IMR-90 (cell line): ENCODE measurements at regions not wholly inside any gene's neighbourhood (a gene's known extent, or its start where the extent isn't known, plus 50 kb on each side); places are given as distances from the start of the nearest gene placed in this dataset.

Experiments
- ATAC-seq: fragments of 200-7000 bp; cut with Tn5 transposase; 2 replicates; pipeline ENCODE4 v1.9.1; 2020; ENCODE audit warnings: low read depth, mild to moderate bottlenecking, moderate library complexity
- BruUV-seq: library from RNA; stranded (reverse); fragments of 400-500 nt; replicated peaks from 2 replicates; lab custom pipeline; 2021; lab: Mats Ljungman, UMichigan
- CTCF ChIA-PET: fragments of 300-600 bp; formaldehyde crosslinking; extraction: SDS; loops from one replicate; lab custom pipeline; 2021; ENCODE audit warnings: antibody characterized with exemption; lab: Yijun Ruan, JAX
- POLR2A ChIA-PET: fragments of 300-600 bp; sonication (Branson Sonifier 250); formaldehyde crosslinking; loops from one replicate; lab custom pipeline; 2022; ENCODE audit warnings: antibody characterized with exemption; ENCODE audit not compliant: unreplicated experiment; lab: Charles Lee
- DNase-seq: peaks from one replicate; pipeline ENCODE4 v3.0.0; 2013
- H2AFZ ChIP-seq: replicated peaks from 2 replicates; pipeline ENCODE3; 2013; ENCODE audit warnings: low read length, mild to moderate bottlenecking; ENCODE audit not compliant: poor library complexity
- H2AK5ac ChIP-seq: 2 replicates; pipeline ENCODE4 v1.6.1; 2013; ENCODE audit warnings: low read depth, low read length, inconsistent platforms
- H2AK9ac ChIP-seq: replicated peaks from 2 replicates; pipeline ENCODE3; 2013; ENCODE audit warnings: mild to moderate bottlenecking, low read depth, low read length, moderate library complexity; ENCODE audit not compliant: poor library complexity
- H2BK120ac ChIP-seq: 2 replicates; pipeline ENCODE4 v1.6.1; 2013; ENCODE audit warnings: low read depth, low read length, inconsistent platforms
- H2BK15ac ChIP-seq: 3 replicates; pipeline ENCODE4 v1.6.1; 2013; ENCODE audit warnings: low read depth, low read length, inconsistent platforms
- H2BK20ac ChIP-seq: 2 replicates; pipeline ENCODE4 v1.6.1; 2013; ENCODE audit warnings: low read depth, mild to moderate bottlenecking, inconsistent platforms, low read length, moderate library complexity
- H2BK5ac ChIP-seq: 2 replicates; pipeline ENCODE4 v1.6.1; 2013; ENCODE audit warnings: mild to moderate bottlenecking, low read depth, low read length, inconsistent platforms; ENCODE audit not compliant: poor library complexity, severe bottlenecking
- H3K14ac ChIP-seq: replicated peaks from 2 replicates; pipeline ENCODE4 v1.6.1; 2013; ENCODE audit warnings: low read depth, low read length, inconsistent platforms
- H3K18ac ChIP-seq: 2 replicates; pipeline ENCODE4 v1.6.1; 2013; ENCODE audit warnings: low read depth, low read length, control low read depth
- H3K23ac ChIP-seq: 2 replicates; pipeline ENCODE4 v1.6.1; 2013; ENCODE audit warnings: low read depth, low read length, inconsistent platforms
- H3K27ac ChIP-seq: 2 replicates; pipeline ENCODE4 v1.5.1; 2013; ENCODE audit warnings: mild to moderate bottlenecking, control low read depth, low read length; ENCODE audit not compliant: insufficient read depth
- H3K27me3 ChIP-seq: 2 replicates; pipeline ENCODE4 v1.6.1; 2013; ENCODE audit warnings: low read length; ENCODE audit not compliant: control insufficient read depth, insufficient read depth
- H3K36me3 ChIP-seq: 2 replicates; pipeline ENCODE4 v1.6.1; 2013; ENCODE audit warnings: low read length, mixed read lengths; ENCODE audit not compliant: control insufficient read depth, insufficient read depth
- H3K4ac ChIP-seq: 2 replicates; pipeline ENCODE4 v1.6.1; 2013; ENCODE audit warnings: low read depth, low read length, inconsistent platforms
- H3K4me1 ChIP-seq: 2 replicates; pipeline ENCODE4 v1.6.1; 2013; ENCODE audit warnings: low read length, mixed read lengths; ENCODE audit not compliant: control insufficient read depth, insufficient read depth
- H3K4me2 ChIP-seq: 2 replicates; pipeline ENCODE4 v1.6.1; 2013; ENCODE audit warnings: low read depth, mild to moderate bottlenecking, control low read depth, low read length, moderate library complexity
- H3K4me3 ChIP-seq: 2 replicates; pipeline ENCODE4 v1.5.1; 2013; ENCODE audit warnings: low read depth, mild to moderate bottlenecking, control low read depth, low read length, moderate library complexity; ENCODE audit not compliant: insufficient read depth
- H3K56ac ChIP-seq: 2 replicates; pipeline ENCODE4 v1.6.1; 2013; ENCODE audit warnings: low read length, inconsistent platforms; ENCODE audit not compliant: insufficient read depth; ENCODE audit errors: extremely low read depth
- H3K79me1 ChIP-seq, 2 experiments: 2 replicates each; pipeline ENCODE4 v1.6.1; 2013; ENCODE audit warnings: low read length in 2 of 2, inconsistent platforms in 1 of 2, low read depth in 1 of 2
- H3K9ac ChIP-seq: 2 replicates; pipeline ENCODE4 v1.6.1; 2013; ENCODE audit warnings: low read depth, low read length, control low read depth
- H3K9me1 ChIP-seq: 2 replicates; pipeline ENCODE4 v1.6.1; 2013; ENCODE audit warnings: low read length, inconsistent platforms; ENCODE audit not compliant: insufficient read depth
- H3K9me3 ChIP-seq: 2 replicates; pipeline ENCODE4 v1.6.1; 2013; ENCODE audit warnings: low read length; ENCODE audit not compliant: control insufficient read depth, insufficient read depth
- H4K20me1 ChIP-seq: 2 replicates; pipeline ENCODE4 v1.6.1; 2013; ENCODE audit warnings: low read length, inconsistent platforms; ENCODE audit not compliant: insufficient read depth
- H4K5ac ChIP-seq: 2 replicates; pipeline ENCODE4 v1.6.1; 2013; ENCODE audit warnings: mild to moderate bottlenecking, low read depth, low read length, control low read depth
- H4K8ac ChIP-seq, 2 experiments: 2 replicates each; pipeline ENCODE4 v1.6.1; 2013; ENCODE audit warnings: low read depth in 2 of 2, low read length in 2 of 2, control low read depth in 1 of 2, inconsistent platforms in 1 of 2
- H4K91ac ChIP-seq: 2 replicates; pipeline ENCODE4 v1.6.1; 2013; ENCODE audit warnings: low read depth, low read length, inconsistent platforms; ENCODE audit not compliant: insufficient read depth
- CEBPB ChIP-seq: IDR thresholded peaks from 2 replicates; pipeline ENCODE4 v1.6.1; 2012; ENCODE audit warnings: low read depth, low read length, improper control_type of control experiment
- CHD1 ChIP-seq: IDR thresholded peaks from 2 replicates; pipeline ENCODE4 v1.6.1; 2012; ENCODE audit warnings: low read depth, low read length, improper control_type of control experiment
- CTCF ChIP-seq: conservative IDR thresholded peaks from 2 replicates; pipeline ENCODE4 v1.5.1; 2012; ENCODE audit warnings: mild to moderate bottlenecking, low read depth, low read length, improper control_type of control experiment
- FOS ChIP-seq: fragments of 150-350 bp; IDR thresholded peaks from 2 replicates; pipeline ENCODE4 v1.6.1; 2016; ENCODE audit warnings: low read depth, low read length
- MAFK ChIP-seq: IDR thresholded peaks from 2 replicates; pipeline ENCODE4 v1.6.1; 2012; ENCODE audit warnings: low read depth, low read length, improper control_type of control experiment
- MAZ ChIP-seq: IDR thresholded peaks from 2 replicates; pipeline ENCODE4 v1.6.1; 2012; ENCODE audit warnings: low read depth, mild to moderate bottlenecking, low read length, improper control_type of control experiment, moderate library complexity, borderline replicate concordance
- MXI1 ChIP-seq: IDR thresholded peaks from 2 replicates; pipeline ENCODE4 v1.6.1; 2012; ENCODE audit warnings: low read depth, mild to moderate bottlenecking, low read length, moderate library complexity, borderline replicate concordance
- NFE2L2 ChIP-seq: fragments of 150-350 bp; IDR thresholded peaks from 2 replicates; pipeline ENCODE4 v1.6.1; 2016; ENCODE audit warnings: low read depth, mild to moderate bottlenecking, low read length
- POLR2A ChIP-seq: IDR thresholded peaks from 2 replicates; pipeline ENCODE4 v1.6.1; 2012; ENCODE audit warnings: mild to moderate bottlenecking, low read depth, low read length
- RAD21 ChIP-seq: IDR thresholded peaks from 2 replicates; pipeline ENCODE4 v1.6.1; 2012; ENCODE audit warnings: low read length, improper control_type of control experiment
- RFX5 ChIP-seq: IDR thresholded peaks from 2 replicates; pipeline ENCODE4 v1.8.0; 2012; ENCODE audit warnings: low read depth, mild to moderate bottlenecking, low read length, moderate library complexity
- SMC3 ChIP-seq: fragments of 150-350 bp; IDR thresholded peaks from 2 replicates; pipeline ENCODE4 v1.6.1; 2016; ENCODE audit warnings: low read depth, mild to moderate bottlenecking, antibody characterized with exemption, low read length, moderate library complexity
- USF2 ChIP-seq: fragments of 150-350 bp; IDR thresholded peaks from 2 replicates; pipeline ENCODE4 v1.6.1; 2017; ENCODE audit warnings: mild to moderate bottlenecking, antibody characterized with exemption, low read length, low read depth
- dilution Hi-C: fragments of 300-500 bp; cut with HindIII; formaldehyde crosslinking; loops from one replicate; pipeline ENCODE4 v1.14.3; 2018; ENCODE audit warnings: low sequenced_read_pairs; ENCODE audit not compliant: unreplicated experiment
- in situ Hi-C: fragments of 300-500 bp; cut with MboI; formaldehyde crosslinking; loops from 3 replicates; pipeline ENCODE4 v1.14.3; 2019; ENCODE audit warnings: low sequenced_read_pairs, inconsistent platforms, mixed read lengths
- intact Hi-C: fragments of 100-400 bp; cut with micrococcal nuclease; formaldehyde crosslinking; loops from 2 replicates; pipeline ENCODE4 v1.10.0; 2022
- TF ChIP-seq, protein P1 (sequence below): fragments of 150-350 bp; IDR thresholded peaks from 2 replicates; pipeline ENCODE4 v1.6.1; 2016; ENCODE audit warnings: low read depth, mild to moderate bottlenecking, low read length, moderate library complexity, borderline replicate concordance

DNA sequence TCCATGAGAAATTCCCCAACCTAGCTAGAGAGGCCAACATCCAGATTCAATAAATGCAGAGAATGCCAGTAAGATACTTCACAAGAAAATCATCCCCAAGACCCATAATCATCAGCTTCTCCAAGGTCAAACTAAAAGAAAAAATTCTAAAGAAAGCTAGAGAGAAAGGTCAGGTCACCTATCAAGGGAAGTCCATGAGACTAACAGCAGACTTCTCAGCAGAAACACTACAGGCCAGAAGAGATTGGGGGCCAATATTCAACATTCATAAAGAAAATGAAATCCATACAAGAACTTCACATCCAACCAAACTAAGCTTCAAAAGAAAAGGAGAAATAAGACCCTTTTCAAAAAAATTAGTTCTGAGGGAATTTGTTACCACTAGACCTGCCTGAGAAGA, 118.8 kb upstream of the ANXA10 start:
- H2AK5ac ChIP-seq, result no peak overlapping the region
- no peaks in the 10 kb centered on the region for H4K20me1 ChIP-seq
- no peak overlapping the region for H3K4me3 ChIP-seq
- H2BK20ac ChIP-seq, result no peak overlapping the region
- no peak overlapping the region for H2AK9ac ChIP-seq
- intact Hi-C loops (no loop called here), dilution Hi-C loops (no loop called here), in situ Hi-C loops (no loop called here)
- no peak overlapping the region for H3K27ac ChIP-seq
- H2BK5ac ChIP-seq, result no peak overlapping the region
- DNase-seq (no peak), ATAC-seq (no peak)
- no peak overlapping the region for H2BK120ac ChIP-seq
- no peak overlapping the region for H3K23ac ChIP-seq
- H3K18ac ChIP-seq, result no peak overlapping the region
- CTCF ChIA-PET, result no interaction called here
- no peak overlapping the region for H4K91ac ChIP-seq
- H3K9me3 ChIP-seq, result no peaks in the 10 kb centered on the region
- H3K4ac ChIP-seq, result no peak overlapping the region
- no peak overlapping the region for H3K9ac ChIP-seq
- no TSS peak for BruUV-seq
- no peaks in the 10 kb centered on the region for H3K27me3 ChIP-seq
- no peak overlapping the region for H2AFZ ChIP-seq
- no peaks in the 10 kb centered on the region for H3K4me1 ChIP-seq
- H3K79me1 ChIP-seq, result no peaks in the 10 kb centered on the region
- no peak overlapping the region for H3K4me2 ChIP-seq
- H2BK15ac ChIP-seq, result no peak overlapping the region
- H4K8ac ChIP-seq, result no peak overlapping the region
- no peaks in the 10 kb centered on the region for H3K9me1 ChIP-seq
- POLR2A ChIA-PET, result no interaction called here
- H3K36me3 ChIP-seq, result no peaks in the 10 kb centered on the region
- TF ChIP-seq CEBPB (no peak), SMC3 (no peak), USF2 (no peak), MAZ (no peak), RAD21 (no peak), FOS (no peak), CHD1 (no peak), CTCF (no peak), NFE2L2 (no peak), MAFK (no peak), RFX5 (no peak), MXI1 (no peak), POLR2A (no peak)
- TF ChIP-seq, protein P1, sequence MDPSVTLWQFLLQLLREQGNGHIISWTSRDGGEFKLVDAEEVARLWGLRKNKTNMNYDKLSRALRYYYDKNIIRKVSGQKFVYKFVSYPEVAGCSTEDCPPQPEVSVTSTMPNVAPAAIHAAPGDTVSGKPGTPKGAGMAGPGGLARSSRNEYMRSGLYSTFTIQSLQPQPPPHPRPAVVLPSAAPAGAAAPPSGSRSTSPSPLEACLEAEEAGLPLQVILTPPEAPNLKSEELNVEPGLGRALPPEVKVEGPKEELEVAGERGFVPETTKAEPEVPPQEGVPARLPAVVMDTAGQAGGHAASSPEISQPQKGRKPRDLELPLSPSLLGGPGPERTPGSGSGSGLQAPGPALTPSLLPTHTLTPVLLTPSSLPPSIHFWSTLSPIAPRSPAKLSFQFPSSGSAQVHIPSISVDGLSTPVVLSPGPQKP, result no peak
- no peak overlapping the region for H3K56ac ChIP-seq
- H4K5ac ChIP-seq, result no peak overlapping the region
- no peak overlapping the region for H3K14ac ChIP-seq
